Adrenal gland (tissue), 5 donors: ENCODE measurements at regions not wholly inside any gene's neighbourhood (a gene's known extent, or its start where the extent isn't known, plus 50 kb on each side); places are given as distances from the start of the nearest gene placed in this dataset.

Source experiments
- POLR2A ChIP-seq, 2 donors: fragments of 450-650 bp; IDR thresholded peaks; one replicate each; pipeline ENCODE4 v1.6.1; 2017; ENCODE audit warnings: antibody characterized with exemption in 2 of 2, mild to moderate bottlenecking in 2 of 2, moderate library complexity in 1 of 2
- TF ChIP-seq, protein P1 (sequence below), 6 experiments: fragments of 450-650 bp in 4 of 6; fragments of 200-600 bp in 2 of 6; sonication (generic) in 1 of 6; IDR thresholded peaks; 1 replicate in 5 of 6; 2 replicates in 1 of 6; pipeline versions ENCODE4 v1.5.1 to v1.8.0; 2016 to 2021; ENCODE audit warnings: antibody characterized with exemption in 6 of 6, mild to moderate bottlenecking in 2 of 6, moderate library complexity in 1 of 6
- donor health status: DM: no; HTN: no; CAD: no.

- TF ChIP-seq, protein P1, sequence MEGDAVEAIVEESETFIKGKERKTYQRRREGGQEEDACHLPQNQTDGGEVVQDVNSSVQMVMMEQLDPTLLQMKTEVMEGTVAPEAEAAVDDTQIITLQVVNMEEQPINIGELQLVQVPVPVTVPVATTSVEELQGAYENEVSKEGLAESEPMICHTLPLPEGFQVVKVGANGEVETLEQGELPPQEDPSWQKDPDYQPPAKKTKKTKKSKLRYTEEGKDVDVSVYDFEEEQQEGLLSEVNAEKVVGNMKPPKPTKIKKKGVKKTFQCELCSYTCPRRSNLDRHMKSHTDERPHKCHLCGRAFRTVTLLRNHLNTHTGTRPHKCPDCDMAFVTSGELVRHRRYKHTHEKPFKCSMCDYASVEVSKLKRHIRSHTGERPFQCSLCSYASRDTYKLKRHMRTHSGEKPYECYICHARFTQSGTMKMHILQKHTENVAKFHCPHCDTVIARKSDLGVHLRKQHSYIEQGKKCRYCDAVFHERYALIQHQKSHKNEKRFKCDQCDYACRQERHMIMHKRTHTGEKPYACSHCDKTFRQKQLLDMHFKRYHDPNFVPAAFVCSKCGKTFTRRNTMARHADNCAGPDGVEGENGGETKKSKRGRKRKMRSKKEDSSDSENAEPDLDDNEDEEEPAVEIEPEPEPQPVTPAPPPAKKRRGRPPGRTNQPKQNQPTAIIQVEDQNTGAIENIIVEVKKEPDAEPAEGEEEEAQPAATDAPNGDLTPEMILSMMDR (IDR thresholded peaks at IDR 0.05): no peak
- TF ChIP-seq POLR2A (IDR thresholded peaks at IDR 0.05): no peak
Measured at GRCh38 chr10:84583501-84583900, 255.1 kb downstream of the CCSER2 start.
